Vagina (tissue), 2 donors: ENCODE measurements at regions not wholly inside any gene's neighbourhood (a gene's known extent, or its start where the extent isn't known, plus 50 kb on each side); places are given as distances from the start of the nearest gene placed in this dataset.
"Not testable (repeated sequence)": the region's sequence is repeated elsewhere in the genome, so short reads cannot be mapped to it uniquely, and the experiment has no call there.

Source experiments
- POLR2A ChIP-seq, 2 donors: fragments of 450-650 bp; IDR thresholded peaks; one replicate each; pipeline ENCODE4 v1.6.1; 2017; ENCODE audit warnings: antibody characterized with exemption in 2 of 2, mild to moderate bottlenecking in 2 of 2, moderate library complexity in 2 of 2
- POLR2AphosphoS5 ChIP-seq, 2 donors: sonication (generic); formaldehyde crosslinking; IDR thresholded peaks; one replicate each; pipeline ENCODE4 v1.9.0; 2017; ENCODE audit warnings: antibody characterized with exemption in 2 of 2, mild to moderate bottlenecking in 2 of 2, low read depth in 1 of 2; ENCODE audit not compliant: insufficient read depth in 1 of 2
- TF ChIP-seq, protein P1 (sequence below), 3 experiments: fragments of 450-650 bp in 2 of 3; fragments of 200-600 bp in 1 of 3; sonication (generic) in 1 of 3; IDR thresholded peaks; one replicate each; pipeline ENCODE4 v1.5.1; 2017 to 2019; ENCODE audit warnings: antibody characterized with exemption in 3 of 3, mild to moderate bottlenecking in 2 of 3, moderate library complexity in 2 of 3

DNA sequence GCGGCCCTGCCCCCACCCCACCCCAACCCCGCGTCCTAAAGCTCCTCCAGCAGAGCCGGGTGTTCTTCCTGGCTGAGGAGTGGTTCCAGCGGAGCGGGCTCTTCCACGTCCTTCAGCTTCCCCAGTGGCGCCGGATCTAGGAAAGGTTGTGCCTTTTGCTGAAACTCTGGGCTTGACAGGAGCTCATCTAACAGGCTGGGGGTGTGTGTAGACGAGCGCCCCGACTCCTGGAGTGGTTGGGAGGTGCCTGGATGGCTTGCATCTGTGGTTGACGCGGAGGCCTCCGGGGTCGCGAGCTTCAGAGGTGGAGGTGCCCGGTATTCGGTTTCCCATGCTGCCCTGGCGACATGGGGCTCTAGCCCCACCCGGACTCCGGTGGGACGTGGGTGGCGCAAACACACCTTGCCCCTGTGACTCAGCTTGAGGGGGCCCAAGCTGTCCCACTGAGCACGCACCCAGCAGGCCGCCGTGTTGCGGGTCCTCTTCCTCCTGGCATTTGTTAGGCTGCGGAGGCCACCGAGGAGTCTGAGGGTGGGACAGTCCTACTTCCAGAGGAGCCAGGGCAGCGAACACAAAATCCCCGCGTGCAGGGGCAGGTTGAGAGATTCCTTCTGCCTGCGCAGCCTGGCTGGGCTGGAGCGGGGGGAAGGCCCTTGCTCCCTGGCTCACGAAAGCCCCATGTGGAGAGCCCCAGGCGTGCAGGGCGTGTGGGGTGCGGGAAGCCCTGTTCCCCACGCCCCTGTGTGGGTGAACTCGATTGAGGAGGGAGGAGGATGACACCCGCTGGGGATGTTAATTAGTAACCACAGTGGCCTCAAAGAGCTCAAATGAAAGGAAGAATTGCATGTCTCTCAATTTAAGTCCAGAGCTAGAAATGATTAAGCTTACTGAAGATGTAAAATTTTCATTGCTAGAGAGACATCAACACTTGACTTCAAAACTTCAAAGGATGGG, 3921.7 kb upstream of the OR11H1 start:
- TF ChIP-seq, protein P1, sequence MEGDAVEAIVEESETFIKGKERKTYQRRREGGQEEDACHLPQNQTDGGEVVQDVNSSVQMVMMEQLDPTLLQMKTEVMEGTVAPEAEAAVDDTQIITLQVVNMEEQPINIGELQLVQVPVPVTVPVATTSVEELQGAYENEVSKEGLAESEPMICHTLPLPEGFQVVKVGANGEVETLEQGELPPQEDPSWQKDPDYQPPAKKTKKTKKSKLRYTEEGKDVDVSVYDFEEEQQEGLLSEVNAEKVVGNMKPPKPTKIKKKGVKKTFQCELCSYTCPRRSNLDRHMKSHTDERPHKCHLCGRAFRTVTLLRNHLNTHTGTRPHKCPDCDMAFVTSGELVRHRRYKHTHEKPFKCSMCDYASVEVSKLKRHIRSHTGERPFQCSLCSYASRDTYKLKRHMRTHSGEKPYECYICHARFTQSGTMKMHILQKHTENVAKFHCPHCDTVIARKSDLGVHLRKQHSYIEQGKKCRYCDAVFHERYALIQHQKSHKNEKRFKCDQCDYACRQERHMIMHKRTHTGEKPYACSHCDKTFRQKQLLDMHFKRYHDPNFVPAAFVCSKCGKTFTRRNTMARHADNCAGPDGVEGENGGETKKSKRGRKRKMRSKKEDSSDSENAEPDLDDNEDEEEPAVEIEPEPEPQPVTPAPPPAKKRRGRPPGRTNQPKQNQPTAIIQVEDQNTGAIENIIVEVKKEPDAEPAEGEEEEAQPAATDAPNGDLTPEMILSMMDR (IDR thresholded peaks at IDR 0.05), result not testable (repeated sequence)
- not testable (repeated sequence) for TF ChIP-seq POLR2A (IDR thresholded peaks at IDR 0.05); POLR2AphosphoS5 (IDR thresholded peaks at IDR 0.05; ENCODE audit: insufficient read depth in 1 of 2, low read depth in 1 of 2)
